GM21360 (cell line): ENCODE measurements at regions not wholly inside any gene's neighbourhood (a gene's known extent, or its start where the extent isn't known, plus 50 kb on each side); places are given as distances from the start of the nearest gene placed in this dataset.
"Not testable (repeated sequence)": the region's sequence is repeated elsewhere in the genome, so short reads cannot be mapped to it uniquely, and the experiment has no call there.

Experiments used
- ATAC-seq: cut with Tn5 transposase; IDR thresholded peaks from one replicate; pipeline ENCODE4 v1.9.1; 2021; ENCODE audit warnings: mild to moderate bottlenecking, moderate library complexity; ENCODE audit not compliant: unreplicated experiment

- not testable (repeated sequence) for ATAC-seq
Observed at GRCh38 chr6:166846446-166847142, 109.8 kb downstream of the RNASET2 start.

GRCh38 chr6:166842607-166843006 lies 113.7 kb downstream of the RNASET2 start:
- ATAC-seq = no peak

GRCh38 chr6:166841216-166841615 lies 115.1 kb downstream of the RNASET2 start:
- ATAC-seq = no peak

- no peak for ATAC-seq
Observed at GRCh38 chr6:166839569-166839968, 116.8 kb downstream of the RNASET2 start.

GRCh38 chr6:166838987-166839386 lies 117.4 kb downstream of the RNASET2 start:
- no peak for ATAC-seq

DNA sequence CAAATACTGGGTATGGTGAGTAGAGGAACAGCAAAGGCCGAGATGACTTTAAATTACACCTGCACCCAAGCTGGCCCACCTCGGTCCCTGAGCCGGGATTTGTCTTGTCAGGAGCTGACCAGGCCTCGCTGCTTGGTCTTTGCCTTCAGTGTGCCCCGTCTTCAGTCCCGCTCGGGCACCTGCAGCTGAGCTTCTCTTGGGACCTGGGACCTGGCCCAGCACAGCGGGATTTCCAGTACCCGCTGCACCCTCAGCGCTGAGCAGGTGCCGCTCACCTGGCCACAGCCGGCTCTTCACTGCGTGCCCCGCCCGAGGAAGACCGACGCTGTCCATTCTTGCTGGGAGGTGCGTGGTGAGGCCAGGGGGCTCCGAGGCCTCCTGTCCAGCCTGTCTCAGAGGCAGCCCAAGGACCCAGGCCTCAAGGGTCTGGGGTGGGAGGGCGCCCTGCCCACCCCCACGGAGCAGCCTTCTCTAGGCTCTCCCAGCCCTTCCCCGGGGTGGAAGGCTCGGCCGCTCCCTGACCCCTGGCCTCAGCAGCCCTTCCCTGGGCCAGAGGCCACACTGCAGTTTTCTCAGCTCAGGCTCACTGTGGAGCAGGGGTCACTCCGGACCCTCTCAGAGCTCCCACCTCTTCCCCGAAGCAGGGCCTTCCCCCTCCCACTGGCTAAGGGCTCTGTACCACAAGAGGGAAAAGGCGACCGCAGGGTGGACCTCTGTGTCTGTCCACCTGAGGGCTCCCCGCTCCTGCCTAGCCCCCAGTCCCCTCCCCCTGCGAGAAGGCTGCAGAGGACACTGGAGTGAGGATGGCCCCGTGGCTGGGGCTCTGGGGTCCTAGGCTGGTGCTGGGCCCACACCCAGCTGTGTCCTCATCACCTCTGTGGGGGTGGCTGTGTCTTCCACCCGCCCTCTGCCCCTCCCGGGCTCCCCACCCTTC lies 119.3 kb downstream of the RNASET2 start:
- no peak for ATAC-seq

- ATAC-seq = no peak
Observed at GRCh38 chr6:166834049-166834448, 122.3 kb downstream of the RNASET2 start.

DNA sequence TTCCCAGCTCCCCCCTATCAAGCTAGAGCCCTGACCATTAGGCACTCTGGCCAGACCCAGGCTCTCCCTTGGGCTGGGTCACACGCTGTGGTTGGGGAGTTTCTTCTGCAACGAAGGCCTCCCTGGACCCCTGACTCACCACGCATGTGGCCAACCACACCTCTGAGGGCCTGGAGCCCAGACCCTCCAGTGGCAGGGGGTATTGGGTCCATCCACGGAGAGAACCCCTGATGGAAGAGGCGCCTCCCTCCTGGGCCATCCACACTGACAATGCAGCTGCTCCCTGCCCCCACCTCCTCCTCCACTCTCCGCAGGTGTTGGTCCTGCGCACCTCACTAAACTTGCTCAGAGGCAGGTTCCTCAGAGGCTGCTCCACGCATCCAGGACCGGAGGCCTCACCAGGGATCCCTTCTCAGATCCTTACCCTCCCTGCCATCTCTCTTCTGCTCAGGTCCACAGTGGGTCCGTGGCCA lies 125.4 kb downstream of the RNASET2 start:
- no peak for ATAC-seq

DNA sequence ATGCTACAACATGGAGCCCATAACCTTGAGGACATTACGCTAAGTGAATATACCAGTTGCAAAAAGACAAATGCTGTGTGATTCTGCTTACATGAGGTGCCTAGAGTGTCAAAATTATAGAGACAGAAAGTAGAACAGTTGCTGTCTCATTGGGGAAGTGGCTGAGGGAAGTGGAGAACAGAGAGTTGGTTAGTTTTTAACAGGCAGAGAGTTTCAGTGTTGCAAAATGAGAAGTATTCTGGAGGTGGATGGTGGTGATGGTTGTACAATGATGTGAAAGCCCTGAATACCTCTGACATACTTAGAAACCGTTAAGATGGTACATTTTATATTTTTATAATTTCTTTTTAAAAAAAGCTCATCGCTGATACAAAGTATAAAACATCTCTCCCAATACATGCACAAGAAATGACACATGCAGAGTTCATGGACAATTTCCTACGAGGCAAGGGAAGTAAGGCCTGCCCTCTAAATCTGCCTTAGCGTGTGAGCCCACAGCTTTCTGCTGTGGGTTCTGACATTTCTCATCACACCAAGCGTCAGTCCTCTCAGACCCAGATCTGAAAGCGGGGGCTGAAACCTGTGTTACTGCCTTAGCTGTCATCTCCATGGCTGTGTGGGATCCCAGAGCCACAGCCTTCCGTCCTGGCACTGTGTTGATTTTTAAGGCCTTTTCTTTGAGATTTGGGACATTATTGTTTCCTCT lies 126.0 kb downstream of the RNASET2 start:
- peak; percentile 94 for ATAC-seq

- no peak for ATAC-seq
Observed at GRCh38 chr6:166826264-166826663, 130.1 kb downstream of the RNASET2 start.

GRCh38 chr6:166825553-166826145 lies 130.7 kb downstream of the RNASET2 start:
- ATAC-seq = no peak

DNA sequence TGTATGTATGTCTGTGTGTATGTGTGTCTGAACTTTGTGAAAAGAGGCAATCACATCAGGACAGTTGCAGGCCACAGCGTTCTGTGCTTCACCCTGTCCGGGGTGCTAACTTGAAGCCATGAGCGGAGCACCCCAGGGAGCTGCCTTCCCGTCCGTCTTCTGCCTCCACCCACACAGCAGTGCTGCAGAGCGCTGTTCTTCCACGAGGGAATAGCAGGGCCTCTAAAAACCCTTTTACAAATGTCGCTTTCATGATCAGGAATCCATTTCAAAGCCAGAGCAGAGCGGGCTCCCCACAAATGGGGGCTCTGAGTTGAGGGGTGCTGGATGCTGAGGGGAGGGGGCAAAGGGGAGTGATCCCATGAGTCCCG lies 131.5 kb downstream of the RNASET2 start:
- no peak for ATAC-seq

DNA sequence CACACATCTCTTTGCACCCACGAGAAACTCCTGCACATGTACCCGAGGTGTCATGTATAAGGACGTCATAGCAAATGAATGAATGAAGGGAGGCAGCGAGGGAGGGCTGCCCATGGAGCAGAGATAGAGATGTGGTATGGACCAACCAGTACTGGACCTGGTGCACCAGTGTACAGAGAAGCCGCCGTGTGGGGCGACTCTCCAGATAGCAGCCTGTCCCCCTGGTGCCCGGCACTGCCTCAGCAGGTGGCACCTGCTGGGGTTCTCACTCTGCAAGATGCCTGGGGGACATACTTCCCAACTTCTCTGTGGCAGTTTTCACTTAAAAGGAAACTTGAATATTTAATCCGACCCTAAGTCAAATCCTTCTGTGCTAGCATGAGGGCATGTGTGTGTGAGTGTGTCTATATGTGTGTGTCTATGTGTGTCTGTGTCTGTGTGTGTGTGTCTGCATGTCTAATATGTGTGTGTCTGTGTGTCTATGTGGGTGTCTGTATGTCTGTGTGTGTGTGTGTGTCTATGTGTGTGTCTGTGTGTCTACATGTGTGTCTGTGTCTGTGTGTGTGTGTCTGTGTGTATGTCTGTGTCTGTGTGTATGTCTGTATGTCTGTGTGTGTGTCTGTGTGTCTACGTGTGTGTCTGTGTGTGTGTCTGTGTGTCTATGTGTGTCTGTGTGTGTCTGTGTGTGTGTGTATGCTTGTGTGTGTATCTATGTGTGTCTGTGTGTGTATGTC lies 132.0 kb downstream of the RNASET2 start:
- no peak for ATAC-seq

GRCh38 chr6:166822609-166823008 lies 133.7 kb downstream of the RNASET2 start:
- ATAC-seq = no peak

DNA sequence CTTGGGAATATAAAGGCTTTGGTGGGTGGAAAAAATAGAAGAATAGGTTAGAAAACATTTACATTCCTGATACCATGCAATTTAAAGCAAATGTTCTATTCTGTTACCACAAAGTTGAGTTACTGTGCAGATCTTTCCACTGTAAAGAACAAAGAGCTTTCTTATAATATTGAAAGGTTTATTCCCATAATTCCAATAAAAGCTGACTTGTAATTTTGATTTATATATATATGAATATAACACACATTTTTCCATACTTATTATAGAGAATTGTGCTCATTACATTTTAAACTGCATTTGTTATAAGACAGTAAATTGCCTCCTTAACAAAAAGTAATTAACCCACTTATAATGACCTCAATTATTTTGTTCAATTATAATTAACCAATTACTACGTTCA lies 135.9 kb downstream of the RNASET2 start:
- ATAC-seq = no peak

GRCh38 chr6:166820070-166820469 lies 136.3 kb downstream of the RNASET2 start:
- no peak for ATAC-seq

DNA sequence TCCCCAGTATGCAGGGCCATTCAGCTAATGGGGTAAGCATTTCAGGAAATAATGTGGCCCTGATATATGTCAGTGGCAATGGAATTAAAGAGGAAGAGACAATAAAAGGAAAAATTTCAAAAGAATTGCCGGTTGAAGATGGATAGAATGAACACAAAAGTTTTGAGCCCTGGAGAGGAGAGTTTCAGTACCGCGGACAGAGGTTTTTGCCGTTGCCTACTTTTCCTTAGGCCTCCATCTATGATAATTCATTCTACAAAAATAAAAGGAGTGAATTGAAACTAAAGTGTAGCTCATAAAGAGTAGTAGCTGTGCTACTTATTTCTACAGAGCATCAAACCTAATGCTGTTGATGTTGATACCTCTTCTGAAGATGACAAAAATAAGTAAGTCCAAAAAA lies 140.7 kb downstream of the RNASET2 start:
- no peak for ATAC-seq

GRCh38 chr6:166814390-166814789 lies 142.0 kb downstream of the RNASET2 start:
- ATAC-seq = no peak

DNA sequence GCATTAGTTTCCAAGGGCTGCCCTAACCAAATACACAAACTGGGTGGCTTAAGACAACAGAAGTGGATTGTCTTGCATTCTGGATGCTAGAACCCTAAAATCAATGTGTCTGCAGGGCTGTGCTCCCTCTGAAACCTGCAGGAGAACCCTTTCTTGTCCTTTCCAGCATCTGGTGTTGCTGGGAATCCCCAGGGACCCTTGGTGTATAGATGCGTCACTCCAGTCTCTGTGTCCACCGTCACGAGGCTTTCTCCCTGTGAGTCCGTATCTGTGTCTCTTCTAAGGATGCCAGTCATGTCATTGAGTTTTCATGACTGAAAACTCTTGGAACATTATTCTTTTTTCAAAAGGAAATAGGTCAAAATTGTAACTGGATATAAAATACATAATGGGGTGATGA lies 142.9 kb downstream of the RNASET2 start:
- ATAC-seq = no peak

DNA sequence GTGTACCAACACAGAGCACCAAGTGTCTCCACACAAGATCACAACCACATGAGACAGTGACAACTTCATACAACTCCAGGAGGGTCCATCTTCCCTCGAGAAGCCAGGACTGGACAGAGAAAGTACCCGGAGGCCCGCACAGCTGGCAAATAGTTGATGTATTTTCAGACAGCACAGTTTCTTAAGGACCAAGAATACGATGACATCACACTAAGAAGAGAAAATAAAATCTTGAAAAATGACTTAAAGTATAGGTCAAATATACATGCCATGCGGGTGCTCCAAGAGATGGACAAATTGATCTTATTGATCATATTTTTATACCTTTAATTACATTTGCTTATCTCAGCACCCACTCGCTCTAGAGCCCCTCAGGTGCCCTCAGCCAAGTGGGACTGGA lies 145.5 kb downstream of the RNASET2 start:
- ATAC-seq = no peak
